Nephron progenitor cell (in vitro differentiated cells): ENCODE measurements at regions not wholly inside any gene's neighbourhood (a gene's known extent, or its start where the extent isn't known, plus 50 kb on each side); places are given as distances from the start of the nearest gene placed in this dataset.

Source experiments
- DNase-seq: peaks from one replicate; pipeline ENCODE4 v3.0.0; 2021
- H3K27ac Mint-ChIP-seq: 2 replicates; pipeline ENCODE4 v1.8.0; 2021; ENCODE audit warnings: mild to moderate bottlenecking, moderate library complexity, mixed read lengths
- H3K27me3 Mint-ChIP-seq: 2 replicates; pipeline ENCODE4 v1.8.0; 2021; ENCODE audit warnings: mild to moderate bottlenecking, low read depth, mixed read lengths; ENCODE audit not compliant: poor library complexity
- H3K36me3 Mint-ChIP-seq: 2 replicates; pipeline ENCODE4 v1.8.0; 2021; ENCODE audit warnings: low read depth, mixed read lengths
- H3K4me1 Mint-ChIP-seq: 2 replicates; pipeline ENCODE4 v1.8.0; 2021; ENCODE audit warnings: mixed read lengths
- H3K4me3 Mint-ChIP-seq: 2 replicates; pipeline ENCODE4 v1.8.0; 2021; ENCODE audit warnings: mild to moderate bottlenecking, moderate library complexity, mixed read lengths
- H3K9me3 Mint-ChIP-seq: 2 replicates; pipeline ENCODE4 v1.8.0; 2021; ENCODE audit warnings: mild to moderate bottlenecking, moderate library complexity, mixed read lengths
- CTCF ChIP-seq: fragments of 200-600 bp; sonication (generic); IDR thresholded peaks from 2 replicates; pipeline ENCODE4 v1.5.0; 2021; ENCODE audit warnings: antibody characterized with exemption

- DNase-seq, result no peak
- Mint-ChIP-seq H3K27me3 (peaks cover 43% of the 10 kb centered on the region), H3K36me3 (no peaks in the 10 kb centered on the region), H3K27ac (no peak overlapping the region), H3K4me3 (no peak overlapping the region), H3K9me3 (peaks cover 35% of the 10 kb centered on the region), H3K4me1 (peaks cover 5% of the 10 kb centered on the region)
- TF ChIP-seq CTCF, result no peak
Observed at GRCh38 chr13:111503905-111504695, 183.7 kb downstream of the TEX29 start.

GRCh38 chr13:111505175-111505777, 184.8 kb downstream of the TEX29 start:
- H3K36me3 Mint-ChIP-seq, result no peaks in the 10 kb centered on the region
- peaks cover 30% of the 10 kb centered on the region for H3K9me3 Mint-ChIP-seq
- peak; percentile 63 for TF ChIP-seq CTCF
- peak; percentile 66 for DNase-seq
- peaks cover 5% of the 10 kb centered on the region for H3K4me1 Mint-ChIP-seq
- H3K4me3 Mint-ChIP-seq, result no peak overlapping the region
- peaks cover 51% of the 10 kb centered on the region for H3K27me3 Mint-ChIP-seq
- H3K27ac Mint-ChIP-seq, result no peak overlapping the region

- Mint-ChIP-seq H3K4me3 (no peak overlapping the region), H3K27me3 (peaks cover 56% of the 10 kb centered on the region)
- DNase-seq, result no peak
Observed at GRCh38 chr13:111506125-111506524, 185.7 kb downstream of the TEX29 start.

GRCh38 chr13:111506621-111507020, 186.2 kb downstream of the TEX29 start:
- Mint-ChIP-seq H3K27ac (no peak overlapping the region), H3K4me1 (peaks cover 5% of the 10 kb centered on the region), H3K36me3 (no peaks in the 10 kb centered on the region), H3K9me3 (peaks cover 20% of the 10 kb centered on the region), H3K4me3 (no peak overlapping the region), H3K27me3 (peaks cover 56% of the 10 kb centered on the region)
- DNase-seq, result no peak
- no peak for TF ChIP-seq CTCF

More at GRCh38 chr13:111506125-111506524, 185.7 kb downstream of the TEX29 start:
- Mint-ChIP-seq H3K9me3 (peaks cover 24% of the 10 kb centered on the region), H3K36me3 (no peaks in the 10 kb centered on the region), H3K27ac (no peak overlapping the region), H3K4me1 (peaks cover 5% of the 10 kb centered on the region)
- no peak for TF ChIP-seq CTCF

GRCh38 chr13:111508164-111508870, 187.9 kb downstream of the TEX29 start:
- no peak for TF ChIP-seq CTCF
- peaks cover 48% of the 10 kb centered on the region for H3K27me3 Mint-ChIP-seq
- DNase-seq, result no peak
- H3K4me1 Mint-ChIP-seq, result peaks cover 5% of the 10 kb centered on the region
- no peak overlapping the region for H3K27ac Mint-ChIP-seq
- H3K4me3 Mint-ChIP-seq, result no peak overlapping the region
- no peaks in the 10 kb centered on the region for H3K36me3 Mint-ChIP-seq
- H3K9me3 Mint-ChIP-seq, result peaks cover 4% of the 10 kb centered on the region
